ENCODE measurements at regions not wholly inside any gene's neighbourhood (a gene's known extent, or its start where the extent isn't known, plus 50 kb on each side); places are given as distances from the start of the nearest gene placed in this dataset.
"Not testable (repeated sequence)": the region's sequence is repeated elsewhere in the genome, so short reads cannot be mapped to it uniquely, and the experiment has no call there.

DNA sequence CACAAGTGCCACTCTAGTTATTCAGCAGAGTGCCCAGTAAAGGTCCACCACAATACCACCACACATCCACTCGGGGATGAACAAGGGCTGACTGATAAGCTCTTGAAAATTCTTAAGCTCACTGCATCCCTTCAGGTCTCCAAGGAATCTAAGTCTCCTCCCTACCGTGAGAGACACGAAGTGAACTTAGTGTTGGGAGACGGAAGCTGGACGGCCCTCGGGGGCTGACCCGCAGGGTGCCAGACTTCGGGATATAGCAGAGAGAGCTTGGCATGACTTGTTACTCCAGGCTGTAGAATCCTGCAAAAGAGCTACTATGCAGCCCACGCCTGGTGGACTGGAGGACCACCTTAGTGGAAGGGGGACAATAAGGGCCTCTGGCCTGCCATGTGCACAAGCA, 75.1 kb downstream of the LYZL1 start:
- CTCF ChIA-PET: interaction anchor here (0.8 kb wide), 1 partner anchor 22 kb away, joined by 3 read pairs; no protein-coding TSS in a partner anchor
- POLR2A ChIA-PET: interaction anchor here (0.7 kb wide), 1 partner anchor 9 kb away, joined by 3 read pairs; no protein-coding TSS in a partner anchor
- not testable (repeated sequence) for H3K9me3 ChIP-seq (ENCODE audit: control insufficient read depth, insufficient read depth, low read length); H3K4me3 ChIP-seq (ENCODE audit: low read depth, low read length); DNase-seq (ENCODE audit: low read depth, low spot score); H3K27me3 ChIP-seq (ENCODE audit: control insufficient read depth, insufficient read depth, low read length); H3K27ac ChIP-seq (ENCODE audit: low read depth, low read length)

DNA sequence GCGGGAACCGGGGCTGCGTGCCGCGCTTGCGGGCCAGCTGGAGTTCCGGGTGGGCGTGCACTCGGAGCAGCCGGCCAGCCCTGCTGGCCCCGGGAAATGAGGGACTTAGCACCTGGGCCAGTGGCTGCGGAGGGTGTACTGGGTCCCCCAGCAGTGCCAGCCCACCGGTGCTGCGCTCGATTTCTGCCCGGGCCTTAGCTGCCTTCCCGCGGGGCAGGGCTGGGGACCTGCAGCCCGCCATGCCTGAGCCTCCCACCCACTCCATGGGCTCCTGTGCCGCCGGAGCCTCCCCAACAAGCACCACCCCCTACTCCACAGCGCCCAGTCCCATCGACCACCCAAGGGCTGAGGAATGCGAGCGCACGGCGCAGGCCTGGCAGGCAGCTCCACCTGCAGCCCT, 77.3 kb downstream of the LYZL1 start:
- H3K27ac ChIP-seq (ENCODE audit: low read depth, low read length); CTCF ChIA-PET; POLR2A ChIA-PET; H3K4me3 ChIP-seq (ENCODE audit: low read depth, low read length); DNase-seq (ENCODE audit: low read depth, low spot score); H3K9me3 ChIP-seq (ENCODE audit: control insufficient read depth, insufficient read depth, low read length): not testable (repeated sequence)
- peaks cover 24% of the 10 kb centered on the region for H3K27me3 ChIP-seq (ENCODE audit: control insufficient read depth, insufficient read depth, low read length)

GRCh38 chr10:29369419-29369818, 80.5 kb downstream of the LYZL1 start:
- peaks cover 28% of the 10 kb centered on the region for H3K27me3 ChIP-seq (ENCODE audit: control insufficient read depth, insufficient read depth, low read length)
- no peak overlapping the region for H3K27ac ChIP-seq (ENCODE audit: low read depth, low read length)
- H3K9me3 ChIP-seq (ENCODE audit: control insufficient read depth, insufficient read depth, low read length): no peaks in the 10 kb centered on the region; the same call in 1 of the 2 replicates
- POLR2A ChIA-PET: no interaction called here
- H3K4me3 ChIP-seq (ENCODE audit: low read depth, low read length): no peak overlapping the region
- no peak for DNase-seq (ENCODE audit: low read depth, low spot score)
- CTCF ChIA-PET: interaction anchor here (2.0 to 2.4 kb wide), 3 partner anchors 9 to 705 kb away, joined by 6 to 7 read pairs (median 7); no protein-coding TSS in a partner anchor
- TF ChIP-seq CTCF (IDR thresholded peaks at IDR 0.05; ENCODE audit: low read depth, low read length): no peak

DNA sequence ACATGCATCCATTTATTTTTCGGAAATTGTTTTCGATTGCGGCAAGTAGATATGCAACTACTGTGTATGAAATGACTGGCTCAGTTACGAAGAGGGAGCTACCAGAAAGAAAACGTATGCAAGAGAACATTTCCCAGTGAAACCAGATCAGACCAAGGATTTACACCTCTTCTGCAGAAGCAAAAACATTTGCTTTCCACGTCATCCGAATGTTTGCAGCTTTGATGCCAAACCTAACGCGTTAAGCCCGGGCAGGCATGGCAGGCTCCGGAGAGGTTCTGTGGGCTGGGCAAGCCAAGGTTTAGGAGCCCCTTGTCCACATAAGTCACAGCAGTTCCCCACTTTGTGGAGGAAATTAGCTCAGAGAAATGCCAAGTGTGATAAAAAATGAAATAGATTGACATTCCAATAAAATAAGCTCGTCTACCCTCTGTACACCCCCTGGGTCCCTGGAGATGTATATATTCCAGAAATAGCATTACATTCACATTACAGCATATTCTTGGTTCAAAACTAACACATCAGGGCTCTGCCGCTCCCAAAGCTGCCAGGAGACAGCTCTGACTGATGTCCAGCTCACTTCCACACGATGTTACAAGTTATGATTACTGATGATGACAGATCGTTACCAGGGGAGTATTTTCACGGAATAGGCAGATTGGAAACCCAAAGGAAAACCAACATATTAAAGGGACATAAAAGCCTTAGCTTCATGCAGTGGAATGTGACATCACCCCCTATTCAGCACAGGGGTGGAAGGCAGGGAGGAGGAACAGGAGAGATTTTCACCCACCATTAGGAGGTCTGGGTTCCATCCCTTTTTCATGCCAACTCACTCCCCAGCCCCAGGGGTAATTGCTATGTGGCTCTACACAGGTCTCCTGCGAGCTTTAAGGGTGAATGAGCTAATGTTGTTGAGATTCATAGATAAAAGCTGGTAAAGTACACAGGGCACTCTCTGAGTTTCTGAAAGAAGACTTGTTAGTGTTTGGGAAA, 81.5 kb downstream of the LYZL1 start:
- peaks cover 29% of the 10 kb centered on the region for H3K27me3 ChIP-seq (ENCODE audit: control insufficient read depth, insufficient read depth, low read length)
- H3K9me3 ChIP-seq (ENCODE audit: control insufficient read depth, insufficient read depth, low read length): no peaks in the 10 kb centered on the region; the same call in 1 of the 2 replicates
- no peak for DNase-seq (ENCODE audit: low read depth, low spot score)
- TF ChIP-seq CTCF (IDR thresholded peaks at IDR 0.05; ENCODE audit: low read depth, low read length): no peak
- POLR2A ChIA-PET: no interaction called here
- H3K27ac ChIP-seq (ENCODE audit: low read depth, low read length): no peak overlapping the region
- CTCF ChIA-PET: interaction anchor here (0.5 to 2.4 kb wide), 7 partner anchors 8 to 706 kb away, joined by 3 to 7 read pairs (median 6); no protein-coding TSS in a partner anchor
- no peak overlapping the region for H3K4me3 ChIP-seq (ENCODE audit: low read depth, low read length)

- DNase-seq (ENCODE audit: low read depth, low spot score): no peak
- no peaks in the 10 kb centered on the region for H3K9me3 ChIP-seq (ENCODE audit: control insufficient read depth, insufficient read depth, low read length)
Measured at GRCh38 chr10:29372920-29373319, 84.0 kb downstream of the LYZL1 start.

More at GRCh38 chr10:29372920-29373319, 84.0 kb downstream of the LYZL1 start:
- POLR2A ChIA-PET: no interaction called here
- Histone ChIP-seq H3K27me3 (ENCODE audit: control insufficient read depth, insufficient read depth, low read length) (peaks cover 27% of the 10 kb centered on the region), H3K4me3 (ENCODE audit: low read depth, low read length) (no peak overlapping the region), H3K27ac (ENCODE audit: low read depth, low read length) (no peak overlapping the region)
- TF ChIP-seq CTCF (IDR thresholded peaks at IDR 0.05; ENCODE audit: low read depth, low read length): no peak
- CTCF ChIA-PET: no interaction called here

All from AG04450 (cell line).